K562 (cell line): ENCODE measurements at regions not wholly inside any gene's neighbourhood (a gene's known extent, or its start where the extent isn't known, plus 50 kb on each side); places are given as distances from the start of the nearest gene placed in this dataset.

ENCODE experiments used
- DLX4 ChIP-seq: fragments of 250-450 bp; sonication (Bioruptor Pico); IDR thresholded peaks from 2 replicates; pipeline ENCODE4 v1.6.1; 2021; ENCODE audit warnings: mild to moderate bottlenecking
- PRDM10 ChIP-seq: fragments of 450-650 bp; IDR thresholded peaks from 2 replicates; pipeline ENCODE4 v1.6.1; 2018; ENCODE audit not compliant: partially characterized antibody
- RERE ChIP-seq: sonication (generic); formaldehyde crosslinking; IDR thresholded peaks from 2 replicates; pipeline ENCODE4 v1.8.0; 2023; ENCODE audit warnings: missing genetic modification reagents, mild to moderate bottlenecking, borderline replicate concordance
- SAFB2 ChIP-seq: fragments of 200-400 bp; formaldehyde crosslinking; IDR thresholded peaks from 2 replicates; pipeline ENCODE4 v1.6.1; 2018; ENCODE audit warnings: borderline replicate concordance, low read length, low read depth, moderate library complexity; ENCODE audit not compliant: severe bottlenecking
- ZNF655 ChIP-seq: fragments of 250-450 bp; sonication (Bioruptor Pico); IDR thresholded peaks from 2 replicates; pipeline ENCODE4 v1.5.0; 2021

- TF ChIP-seq PRDM10 (no peak), RERE (CRISPR knock-in tag) (no peak), DLX4 (no peak), SAFB2 (no peak), ZNF655 (CRISPR knock-in tag) (no peak)
Measured at GRCh38 chr4:55253948-55254593, 92.0 kb upstream of the SRD5A3 start (continued).
